ENCODE measurements at regions not wholly inside any gene's neighbourhood (a gene's known extent, or its start where the extent isn't known, plus 50 kb on each side); places are given as distances from the start of the nearest gene placed in this dataset.

GRCh38 chr1:229159668-229160544 lies 111.0 kb upstream of the RAB4A start:
- FAIRE-seq: no peak
- TF ChIP-seq, protein P1, sequence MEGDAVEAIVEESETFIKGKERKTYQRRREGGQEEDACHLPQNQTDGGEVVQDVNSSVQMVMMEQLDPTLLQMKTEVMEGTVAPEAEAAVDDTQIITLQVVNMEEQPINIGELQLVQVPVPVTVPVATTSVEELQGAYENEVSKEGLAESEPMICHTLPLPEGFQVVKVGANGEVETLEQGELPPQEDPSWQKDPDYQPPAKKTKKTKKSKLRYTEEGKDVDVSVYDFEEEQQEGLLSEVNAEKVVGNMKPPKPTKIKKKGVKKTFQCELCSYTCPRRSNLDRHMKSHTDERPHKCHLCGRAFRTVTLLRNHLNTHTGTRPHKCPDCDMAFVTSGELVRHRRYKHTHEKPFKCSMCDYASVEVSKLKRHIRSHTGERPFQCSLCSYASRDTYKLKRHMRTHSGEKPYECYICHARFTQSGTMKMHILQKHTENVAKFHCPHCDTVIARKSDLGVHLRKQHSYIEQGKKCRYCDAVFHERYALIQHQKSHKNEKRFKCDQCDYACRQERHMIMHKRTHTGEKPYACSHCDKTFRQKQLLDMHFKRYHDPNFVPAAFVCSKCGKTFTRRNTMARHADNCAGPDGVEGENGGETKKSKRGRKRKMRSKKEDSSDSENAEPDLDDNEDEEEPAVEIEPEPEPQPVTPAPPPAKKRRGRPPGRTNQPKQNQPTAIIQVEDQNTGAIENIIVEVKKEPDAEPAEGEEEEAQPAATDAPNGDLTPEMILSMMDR (IDR thresholded peaks at IDR 0.05; ENCODE audit: insufficient read depth, missing control alignments): no peak

GRCh38 chr1:229161740-229162139 lies 109.2 kb upstream of the RAB4A start:
- no peak for DNase-seq (ENCODE audit: insufficient read length, low spot score)
- TF ChIP-seq, protein P1 (IDR thresholded peaks at IDR 0.05; ENCODE audit: insufficient read depth, missing control alignments): no peak
- no peak for FAIRE-seq

More at GRCh38 chr1:229159668-229160544, 111.0 kb upstream of the RAB4A start:
- DNase-seq (ENCODE audit: insufficient read length, low spot score): no peak

GRCh38 chr1:229162825-229163515 lies 107.9 kb upstream of the RAB4A start:
- no peak for FAIRE-seq
- peak; percentile 67 for DNase-seq (ENCODE audit: insufficient read length, low spot score)
- TF ChIP-seq, protein P1 (IDR thresholded peaks at IDR 0.05; ENCODE audit: insufficient read depth, missing control alignments): no peak

DNA sequence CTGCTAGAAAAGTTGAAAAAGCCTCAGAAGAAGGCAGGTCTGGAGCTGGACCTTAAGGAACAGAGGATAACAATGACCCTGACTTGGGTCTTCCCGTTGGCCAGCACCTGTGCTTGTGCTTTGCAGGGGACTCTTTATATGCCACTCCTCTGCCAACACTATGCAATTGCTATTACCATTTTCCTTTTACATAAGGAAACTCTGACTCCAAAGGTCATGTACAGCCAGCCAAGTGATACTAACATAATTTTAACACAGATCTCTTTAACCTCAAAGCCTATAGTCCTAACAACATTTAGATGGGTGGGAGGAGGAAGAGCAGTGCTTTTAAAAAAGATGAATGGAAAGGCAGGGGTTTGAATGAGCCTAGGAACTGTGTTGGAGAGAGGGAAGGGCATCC lies 106.6 kb upstream of the RAB4A start:
- TF ChIP-seq, protein P1 (IDR thresholded peaks at IDR 0.05; ENCODE audit: insufficient read depth, missing control alignments): no peak

GRCh38 chr1:229164836-229165735 lies 105.8 kb upstream of the RAB4A start:
- DNase-seq (ENCODE audit: insufficient read length, low spot score) (no peak), FAIRE-seq (no peak)
- TF ChIP-seq, protein P1 (IDR thresholded peaks at IDR 0.05; ENCODE audit: insufficient read depth, missing control alignments): no peak

More for the DNA sequence above, 106.6 kb upstream of the RAB4A start:
- FAIRE-seq (no peak), DNase-seq (ENCODE audit: insufficient read length, low spot score) (no peak)

DNA sequence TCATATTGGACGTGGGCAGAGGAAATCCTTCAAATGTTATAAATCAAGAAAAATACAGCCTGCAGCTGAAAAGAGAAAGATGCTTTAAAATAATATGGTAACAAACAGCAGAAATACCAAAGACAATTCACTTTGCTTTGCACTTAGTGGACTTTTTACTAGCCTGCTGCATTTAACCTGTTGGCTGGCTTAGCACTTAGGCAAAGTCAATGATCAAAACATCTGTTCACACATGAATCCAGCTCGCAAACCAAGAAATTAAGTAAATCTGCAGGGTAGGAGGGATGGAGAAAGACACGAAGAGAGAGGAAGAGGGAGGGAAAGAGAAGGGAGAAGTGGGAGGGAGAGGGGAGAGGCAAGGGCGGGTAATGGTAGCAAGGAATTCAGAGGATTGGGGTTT lies 103.6 kb upstream of the RAB4A start:
- FAIRE-seq (peak; percentile 6), DNase-seq (ENCODE audit: insufficient read length, low spot score) (peak; percentile 57)

More for the DNA sequence above, 103.6 kb upstream of the RAB4A start:
- TF ChIP-seq, protein P1 (IDR thresholded peaks at IDR 0.05; ENCODE audit: insufficient read depth, missing control alignments): no peak
